ENCODE measurements at regions not wholly inside any gene's neighbourhood (a gene's known extent, or its start where the extent isn't known, plus 50 kb on each side); places are given as distances from the start of the nearest gene placed in this dataset.

DNA sequence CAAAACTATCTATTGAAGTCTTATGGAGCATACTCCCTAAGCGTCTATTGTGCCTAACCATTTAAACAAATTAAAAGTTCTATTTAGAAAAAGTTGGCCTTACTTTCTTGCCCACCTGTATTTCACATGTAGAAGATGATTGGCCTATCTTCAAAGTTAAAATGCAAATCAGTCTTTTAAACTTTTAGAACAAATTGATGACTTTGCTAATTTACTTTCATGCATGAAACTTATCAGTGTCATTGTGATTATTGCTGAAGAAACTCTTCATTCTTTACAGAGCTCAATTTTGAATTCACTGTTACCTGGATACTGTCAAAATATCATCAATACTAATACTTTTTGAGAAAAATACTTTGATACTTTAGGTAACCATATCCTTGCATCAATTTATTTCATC, 216.1 kb downstream of the COX7C start:
- Histone ChIP-seq H4K20me1 (ENCODE audit: insufficient read depth, low read depth, low read length) (no peaks in the 10 kb centered on the region), H3K4me2 (ENCODE audit: low read depth, low read length, poor library complexity, severe bottlenecking) (no peak overlapping the region), H3K79me2 (ENCODE audit: low read length) (no peaks in the 10 kb centered on the region), H3K9ac (ENCODE audit: low read length) (no peak overlapping the region), H3K9me3 (ENCODE audit: low read length) (no peaks in the 10 kb centered on the region), H3K36me3 (ENCODE audit: insufficient read depth, low read length) (no peaks in the 10 kb centered on the region), H3K27me3 (ENCODE audit: low read length) (no peaks in the 10 kb centered on the region), H2AFZ (ENCODE audit: low read length) (no peak overlapping the region), H3K4me1 (ENCODE audit: low read length) (no peaks in the 10 kb centered on the region), H3K4me3 (ENCODE audit: low read length) (no peak overlapping the region), H3K27ac (ENCODE audit: low read length) (no peak overlapping the region), H3K9me2 (replicated peaks; ENCODE audit: insufficient read depth, low read length) (no peaks in the 10 kb centered on the region)
- no peak for DNase-seq

DNA sequence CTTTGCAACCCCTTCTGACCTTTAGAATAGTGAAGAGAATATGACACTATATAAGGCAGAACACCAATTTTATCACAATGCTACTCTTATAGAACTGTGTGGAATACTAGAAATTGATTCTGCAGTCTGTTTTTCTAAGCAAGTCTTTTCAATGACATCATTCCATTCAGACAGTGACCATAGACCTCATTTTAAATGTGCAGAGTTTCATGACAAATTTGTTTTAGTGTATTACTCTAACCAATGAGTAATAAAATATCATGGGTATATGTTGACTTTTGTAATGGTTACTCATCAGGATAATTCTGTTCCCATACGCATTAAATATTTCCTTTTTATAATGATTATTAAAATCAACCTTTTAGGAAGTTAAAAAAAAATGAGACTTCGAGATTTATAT, 219.9 kb downstream of the COX7C start:
- Histone ChIP-seq H3K27ac (ENCODE audit: low read length) (no peak overlapping the region), H2AFZ (ENCODE audit: low read length) (no peak overlapping the region), H3K4me1 (ENCODE audit: low read length) (no peaks in the 10 kb centered on the region), H3K9me2 (replicated peaks; ENCODE audit: insufficient read depth, low read length) (no peaks in the 10 kb centered on the region), H3K4me3 (ENCODE audit: low read length) (no peak overlapping the region), H4K20me1 (ENCODE audit: insufficient read depth, low read depth, low read length) (no peaks in the 10 kb centered on the region), H3K9me3 (ENCODE audit: low read length) (no peaks in the 10 kb centered on the region), H3K9ac (ENCODE audit: low read length) (no peak overlapping the region), H3K4me2 (ENCODE audit: low read depth, low read length, poor library complexity, severe bottlenecking) (no peak overlapping the region), H3K36me3 (ENCODE audit: insufficient read depth, low read length) (no peaks in the 10 kb centered on the region), H3K27me3 (ENCODE audit: low read length) (no peaks in the 10 kb centered on the region), H3K79me2 (ENCODE audit: low read length) (no peaks in the 10 kb centered on the region)
- no peak for DNase-seq

DNA sequence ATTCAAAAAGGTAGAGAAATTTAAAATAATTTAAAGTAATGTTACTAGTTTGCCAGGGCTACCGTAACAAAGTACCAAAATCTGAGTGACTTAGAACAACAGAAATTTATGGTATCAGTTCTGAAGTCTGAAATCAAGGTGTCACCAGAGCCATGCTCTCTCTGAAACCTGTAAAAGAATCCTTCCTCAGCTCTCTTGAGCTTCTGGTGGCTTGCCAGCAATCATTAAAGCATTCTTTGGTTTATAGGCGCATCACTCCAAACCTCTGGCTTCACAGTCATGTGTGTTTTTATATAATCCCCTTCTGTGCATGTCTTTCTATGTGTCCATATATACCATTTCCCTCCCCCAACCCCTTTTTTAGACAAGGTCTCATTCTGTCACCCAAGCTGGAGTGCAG, 220.3 kb downstream of the COX7C start:
- Histone ChIP-seq H3K4me1 (ENCODE audit: low read length) (no peaks in the 10 kb centered on the region), H3K27me3 (ENCODE audit: low read length) (no peaks in the 10 kb centered on the region), H3K4me2 (ENCODE audit: low read depth, low read length, poor library complexity, severe bottlenecking) (no peak overlapping the region), H3K36me3 (ENCODE audit: insufficient read depth, low read length) (no peaks in the 10 kb centered on the region), H3K9me3 (ENCODE audit: low read length) (no peaks in the 10 kb centered on the region), H3K9ac (ENCODE audit: low read length) (no peak overlapping the region), H3K4me3 (ENCODE audit: low read length) (no peak overlapping the region), H3K27ac (ENCODE audit: low read length) (no peak overlapping the region), H3K79me2 (ENCODE audit: low read length) (no peaks in the 10 kb centered on the region), H4K20me1 (ENCODE audit: insufficient read depth, low read depth, low read length) (no peaks in the 10 kb centered on the region), H3K9me2 (replicated peaks; ENCODE audit: insufficient read depth, low read length) (no peaks in the 10 kb centered on the region), H2AFZ (ENCODE audit: low read length) (no peak overlapping the region)
- no peak for DNase-seq

DNA sequence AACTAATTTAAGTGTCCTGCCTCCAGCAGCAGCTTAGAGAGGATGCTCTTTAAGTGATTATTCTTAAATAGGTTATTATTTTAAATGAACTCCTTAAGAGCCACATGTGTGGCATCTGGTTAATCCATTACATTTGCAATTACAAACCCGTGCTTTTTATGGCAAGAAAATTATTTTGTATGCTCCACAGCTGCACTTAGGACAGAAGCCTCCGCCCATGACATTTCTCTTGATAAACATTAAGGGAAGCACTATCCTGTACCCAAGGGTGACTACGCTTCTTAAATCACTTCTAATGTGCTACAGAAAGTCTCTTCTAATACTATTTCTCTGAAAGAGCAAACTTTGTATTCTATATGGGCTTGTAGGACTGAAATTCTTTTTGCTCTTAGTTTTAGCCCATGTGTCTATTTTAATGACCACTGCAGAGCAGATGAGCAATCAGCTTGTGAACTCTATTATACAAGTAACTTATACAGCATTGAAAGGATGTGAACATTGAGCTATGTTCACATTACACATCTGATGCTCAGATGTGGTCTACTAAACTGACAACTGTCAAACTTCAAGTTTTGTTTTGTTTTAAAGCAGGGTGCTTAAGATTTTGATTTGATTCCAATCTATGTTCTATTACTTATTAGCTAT, 223.4 kb downstream of the COX7C start:
- Histone ChIP-seq H2AFZ (ENCODE audit: low read length) (no peak overlapping the region), H3K36me3 (ENCODE audit: insufficient read depth, low read length) (no peaks in the 10 kb centered on the region), H3K9ac (ENCODE audit: low read length) (no peak overlapping the region), H3K4me1 (ENCODE audit: low read length) (no peaks in the 10 kb centered on the region), H3K9me2 (replicated peaks; ENCODE audit: insufficient read depth, low read length) (no peaks in the 10 kb centered on the region), H3K4me2 (ENCODE audit: low read depth, low read length, poor library complexity, severe bottlenecking) (no peak overlapping the region), H3K9me3 (ENCODE audit: low read length) (no peaks in the 10 kb centered on the region), H3K27ac (ENCODE audit: low read length) (no peak overlapping the region), H4K20me1 (ENCODE audit: insufficient read depth, low read depth, low read length) (no peaks in the 10 kb centered on the region), H3K79me2 (ENCODE audit: low read length) (no peaks in the 10 kb centered on the region), H3K4me3 (ENCODE audit: low read length) (no peak overlapping the region), H3K27me3 (ENCODE audit: low read length) (no peaks in the 10 kb centered on the region)
- no peak for DNase-seq

DNA sequence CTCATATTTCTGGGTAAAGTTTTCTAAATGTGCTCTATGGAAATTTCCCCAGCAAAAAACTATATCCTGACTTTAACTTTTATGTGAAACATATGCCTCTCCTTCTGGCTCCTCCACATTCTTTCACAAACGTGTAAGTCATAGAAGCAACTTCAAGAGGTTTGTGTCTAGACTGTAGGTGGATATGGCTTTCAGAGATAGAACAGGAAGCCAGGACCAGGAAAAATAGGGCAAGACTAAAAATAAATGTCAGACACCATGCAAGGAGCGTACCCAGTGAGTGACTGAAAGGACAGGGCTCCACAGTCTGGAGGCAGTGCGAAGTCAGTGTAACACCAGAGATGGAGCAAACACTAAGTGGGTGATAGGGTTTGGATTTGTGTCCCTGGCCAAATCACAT, 240.7 kb downstream of the COX7C start:
- no peaks in the 10 kb centered on the region for H3K9me3 ChIP-seq (ENCODE audit: low read length)
- no peak for DNase-seq
- peaks cover 5% of the 10 kb centered on the region for H3K9me2 ChIP-seq (replicated peaks; ENCODE audit: insufficient read depth, low read length)
- no peak overlapping the region for H3K4me3 ChIP-seq (ENCODE audit: low read length)
- no peak overlapping the region for H3K4me2 ChIP-seq (ENCODE audit: low read depth, low read length, poor library complexity, severe bottlenecking)
- no peaks in the 10 kb centered on the region for H3K27me3 ChIP-seq (ENCODE audit: low read length)
- no peaks in the 10 kb centered on the region for H3K36me3 ChIP-seq (ENCODE audit: insufficient read depth, low read length)
- H3K9ac ChIP-seq (ENCODE audit: low read length) = no peak overlapping the region
- H3K27ac ChIP-seq (ENCODE audit: low read length) = no peak overlapping the region
- no peaks in the 10 kb centered on the region for H3K79me2 ChIP-seq (ENCODE audit: low read length)
- H4K20me1 ChIP-seq (ENCODE audit: insufficient read depth, low read depth, low read length) = no peaks in the 10 kb centered on the region
- no peak overlapping the region for H2AFZ ChIP-seq (ENCODE audit: low read length)
- H3K4me1 ChIP-seq (ENCODE audit: low read length) = no peaks in the 10 kb centered on the region

DNA sequence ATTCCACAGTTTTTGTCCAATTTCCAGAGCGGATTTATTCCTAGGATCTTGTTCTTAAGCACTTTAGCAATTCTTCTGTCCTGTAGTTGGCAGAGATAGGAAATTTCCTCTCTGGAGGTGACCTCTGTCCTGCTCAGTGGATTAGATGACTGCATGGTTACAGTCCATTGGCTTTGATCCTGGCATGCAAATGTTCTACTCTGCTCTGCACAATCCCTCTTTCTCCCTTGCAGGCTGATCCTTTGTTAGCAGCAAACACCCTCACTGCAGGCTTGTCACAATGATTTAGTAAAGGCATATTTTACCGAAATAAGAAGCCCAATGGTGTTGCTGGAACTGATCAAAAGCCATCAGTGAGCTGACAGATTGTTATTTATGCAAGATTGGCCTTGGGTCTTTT, 243.8 kb downstream of the COX7C start:
- H3K9me3 ChIP-seq (ENCODE audit: low read length) = no peaks in the 10 kb centered on the region
- no peaks in the 10 kb centered on the region for H3K79me2 ChIP-seq (ENCODE audit: low read length)
- H4K20me1 ChIP-seq (ENCODE audit: insufficient read depth, low read depth, low read length) = no peaks in the 10 kb centered on the region
- no peak overlapping the region for H3K27ac ChIP-seq (ENCODE audit: low read length)
- H3K4me1 ChIP-seq (ENCODE audit: low read length) = peaks cover 7% of the 10 kb centered on the region
- H3K36me3 ChIP-seq (ENCODE audit: insufficient read depth, low read length) = no peaks in the 10 kb centered on the region
- H3K9me2 ChIP-seq (replicated peaks; ENCODE audit: insufficient read depth, low read length) = no peaks in the 10 kb centered on the region; the same call in 1 of the 2 replicates
- no peak for DNase-seq
- H2AFZ ChIP-seq (ENCODE audit: low read length) = no peak overlapping the region
- H3K4me2 ChIP-seq (ENCODE audit: low read depth, low read length, poor library complexity, severe bottlenecking) = no peak overlapping the region
- no peak overlapping the region for H3K4me3 ChIP-seq (ENCODE audit: low read length)
- H3K9ac ChIP-seq (ENCODE audit: low read length) = no peak overlapping the region
- H3K27me3 ChIP-seq (ENCODE audit: low read length) = no peaks in the 10 kb centered on the region

DNA sequence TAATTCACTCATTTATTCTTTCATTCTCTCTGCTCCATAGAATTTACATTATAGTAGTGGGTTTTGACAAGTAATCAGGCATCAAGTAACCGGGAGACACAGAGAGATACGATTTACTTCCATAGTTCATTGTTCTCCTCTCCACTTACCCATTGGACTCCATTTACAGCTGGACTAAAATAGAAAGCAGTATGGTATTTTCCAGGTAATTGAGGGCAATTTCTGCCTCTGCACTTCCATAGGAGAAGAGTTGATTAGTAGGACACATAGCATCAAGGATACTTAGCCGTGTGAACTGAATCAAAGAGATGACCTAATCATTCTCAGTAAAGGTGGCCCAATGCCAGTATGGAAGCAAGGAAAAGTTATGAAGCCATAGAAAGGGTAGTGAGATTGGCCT, 244.4 kb downstream of the COX7C start:
- H3K9me2 ChIP-seq (replicated peaks; ENCODE audit: insufficient read depth, low read length) = no peaks in the 10 kb centered on the region; the same call in 1 of the 2 replicates
- H3K4me1 ChIP-seq (ENCODE audit: low read length) = peaks cover 7% of the 10 kb centered on the region
- H3K27ac ChIP-seq (ENCODE audit: low read length) = no peak overlapping the region

DNA sequence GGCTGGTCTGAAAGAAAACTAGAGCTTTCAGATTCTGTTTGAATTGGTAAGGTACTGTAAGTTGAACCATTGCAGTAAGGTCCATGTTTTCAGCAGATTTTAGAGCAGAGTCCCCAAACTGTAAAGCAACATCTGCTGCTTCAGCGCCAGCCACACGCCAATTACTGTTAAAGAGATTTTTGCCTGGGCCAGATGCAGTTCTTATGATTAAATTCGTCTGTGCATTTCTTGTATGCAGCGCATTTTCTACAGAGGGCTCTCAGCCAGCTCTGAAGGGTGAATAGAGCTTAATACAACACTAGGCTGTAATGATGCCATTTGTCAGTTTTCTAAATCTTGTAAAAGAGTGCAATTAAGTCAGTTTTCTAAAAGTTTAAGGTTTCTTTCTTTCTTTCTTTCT, 246.3 kb downstream of the COX7C start:
- DNase-seq = no peak

More for the DNA sequence above, 244.4 kb downstream of the COX7C start:
- H3K4me3 ChIP-seq (ENCODE audit: low read length) = no peak overlapping the region
- H3K27me3 ChIP-seq (ENCODE audit: low read length) = no peaks in the 10 kb centered on the region
- no peak overlapping the region for H2AFZ ChIP-seq (ENCODE audit: low read length)
- no peaks in the 10 kb centered on the region for H3K9me3 ChIP-seq (ENCODE audit: low read length)
- H3K36me3 ChIP-seq (ENCODE audit: insufficient read depth, low read length) = no peaks in the 10 kb centered on the region
- H4K20me1 ChIP-seq (ENCODE audit: insufficient read depth, low read depth, low read length) = no peaks in the 10 kb centered on the region
- H3K9ac ChIP-seq (ENCODE audit: low read length) = no peak overlapping the region
- no peaks in the 10 kb centered on the region for H3K79me2 ChIP-seq (ENCODE audit: low read length)
- DNase-seq = no peak
- H3K4me2 ChIP-seq (ENCODE audit: low read depth, low read length, poor library complexity, severe bottlenecking) = no peak overlapping the region

More for the DNA sequence above, 246.3 kb downstream of the COX7C start:
- Histone ChIP-seq H3K9ac (ENCODE audit: low read length) (no peak overlapping the region), H3K4me2 (ENCODE audit: low read depth, low read length, poor library complexity, severe bottlenecking) (no peak overlapping the region), H4K20me1 (ENCODE audit: insufficient read depth, low read depth, low read length) (no peaks in the 10 kb centered on the region), H3K27ac (ENCODE audit: low read length) (no peak overlapping the region), H3K79me2 (ENCODE audit: low read length) (no peaks in the 10 kb centered on the region), H3K4me3 (ENCODE audit: low read length) (no peak overlapping the region), H3K9me2 (replicated peaks; ENCODE audit: insufficient read depth, low read length) (no peaks in the 10 kb centered on the region; the same call in 1 of the 2 replicates), H3K9me3 (ENCODE audit: low read length) (no peaks in the 10 kb centered on the region), H3K4me1 (ENCODE audit: low read length) (peaks cover 7% of the 10 kb centered on the region), H3K36me3 (ENCODE audit: insufficient read depth, low read length) (no peaks in the 10 kb centered on the region), H2AFZ (ENCODE audit: low read length) (no peak overlapping the region), H3K27me3 (ENCODE audit: low read length) (no peaks in the 10 kb centered on the region)

Data from Karpas-422 (cell line).